DMS 273 (cell line): ENCODE measurements at regions not wholly inside any gene's neighbourhood (a gene's known extent, or its start where the extent isn't known, plus 50 kb on each side); places are given as distances from the start of the nearest gene placed in this dataset.
A peak's percentile ranks its signal among the peaks of the same experiment; 100 is the strongest.
"Not testable (repeated sequence)": the region's sequence is repeated elsewhere in the genome, so short reads cannot be mapped to it uniquely, and the experiment has no call there.

Experiments used
- DNase-seq: peaks from one replicate; lab custom pipeline; 2025; ENCODE audit not compliant: unreplicated experiment; lab: John Stamatoyannopoulos, UW

DNA sequence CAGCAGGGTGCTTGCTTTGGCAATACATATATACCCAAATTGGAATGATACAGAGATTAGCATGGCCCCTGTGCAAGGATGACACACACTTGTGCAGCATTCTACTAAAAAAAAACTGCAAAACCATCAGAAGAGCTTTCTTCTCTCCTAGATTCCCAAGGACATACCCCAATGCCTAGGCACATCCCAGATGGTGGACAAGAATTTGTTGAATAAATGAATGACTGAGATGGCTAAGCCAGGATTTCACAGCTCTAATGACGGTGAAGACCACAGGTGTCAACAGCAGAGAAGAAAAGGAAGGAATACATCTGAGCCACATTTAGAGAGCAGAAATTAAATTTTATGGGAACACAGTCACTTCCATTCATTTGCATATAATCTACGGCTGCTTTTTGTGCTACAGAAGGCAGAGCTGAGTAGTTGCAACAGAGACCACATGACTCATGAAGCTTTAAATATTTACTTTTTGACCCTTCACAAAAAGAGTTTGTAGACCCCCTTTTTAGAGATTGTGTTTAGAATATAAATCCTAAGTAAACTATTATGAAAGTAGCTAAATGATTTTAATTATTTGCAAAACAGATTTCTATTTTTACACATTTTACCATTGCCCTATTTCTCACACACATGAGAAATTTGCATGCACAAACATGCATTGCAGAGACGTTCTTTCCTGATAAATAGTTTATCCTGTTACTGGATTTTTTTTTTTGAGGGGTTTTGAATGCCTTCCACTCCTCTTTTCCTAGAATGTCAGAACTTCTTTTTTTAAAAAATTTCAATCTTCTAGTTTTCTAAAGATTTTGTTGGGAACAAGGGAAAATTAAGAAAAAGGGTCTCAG lies 119.0 kb downstream of the PMAIP1 start:
- DNase-seq: no peak

DNA sequence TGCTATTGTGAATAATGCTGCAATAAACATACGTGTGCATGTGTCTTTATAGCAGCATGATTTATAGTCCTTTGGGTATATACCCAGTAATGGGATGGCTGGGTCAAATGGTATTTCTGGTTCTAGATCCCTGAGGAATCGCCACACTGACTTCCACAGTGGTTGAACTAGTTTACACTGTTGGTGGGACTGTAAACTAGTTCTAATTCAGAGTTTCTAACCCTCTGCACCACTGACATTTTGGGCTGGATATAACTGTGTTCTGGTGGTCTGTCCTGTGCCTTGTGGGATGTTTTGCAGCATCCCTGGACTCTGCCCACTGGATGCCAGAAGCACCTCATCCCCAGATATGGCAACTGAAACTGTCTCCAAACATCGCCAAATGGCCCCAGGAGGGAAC lies 118.3 kb downstream of the PMAIP1 start:
- DNase-seq: peak; percentile 61

DNA sequence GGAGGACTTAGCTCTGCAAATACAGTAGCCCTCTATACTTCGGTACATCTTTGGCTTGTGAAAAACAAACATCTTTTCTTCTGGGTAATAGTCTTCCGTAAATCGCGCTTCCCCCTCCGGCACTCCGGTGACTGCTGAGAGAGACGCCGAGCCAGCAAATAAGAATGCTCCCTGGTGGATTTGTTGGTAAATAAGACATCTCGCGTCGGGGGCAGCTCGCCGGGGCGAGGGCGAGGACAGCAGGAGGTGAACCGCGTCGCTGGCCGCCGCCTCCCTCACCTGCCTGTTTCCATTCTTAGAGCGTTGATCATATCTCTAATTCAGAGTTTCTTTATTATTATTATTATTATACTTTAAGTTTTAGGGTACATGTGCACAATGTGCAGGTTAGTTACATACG lies 117.6 kb downstream of the PMAIP1 start:
- DNase-seq: no peak

- DNase-seq: not testable (repeated sequence)
Observed at GRCh38 chr18:60015826-60016225, 116.0 kb downstream of the PMAIP1 start.

DNA sequence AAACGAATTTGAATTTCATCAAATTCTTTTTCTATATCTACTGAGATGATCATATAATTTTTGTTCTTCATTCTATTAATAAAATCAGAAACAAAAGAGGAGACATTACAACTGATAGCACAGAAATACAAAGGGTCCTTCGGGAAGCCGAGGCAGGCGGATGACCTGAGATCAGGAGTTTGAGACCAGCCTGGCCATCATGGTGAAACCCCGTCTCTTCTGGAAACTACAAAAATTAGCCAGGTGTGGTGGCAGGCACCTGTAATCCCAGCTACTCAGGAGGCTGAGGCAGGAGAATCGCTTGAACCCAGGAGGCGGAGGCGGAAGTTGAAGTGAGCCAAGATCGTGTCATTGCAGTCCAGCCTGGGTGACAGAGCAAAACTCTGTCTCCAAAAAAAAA lies 113.4 kb downstream of the PMAIP1 start:
- not testable (repeated sequence) for DNase-seq

GRCh38 chr18:60010984-60011383 lies 111.2 kb downstream of the PMAIP1 start:
- DNase-seq: no peak

DNA sequence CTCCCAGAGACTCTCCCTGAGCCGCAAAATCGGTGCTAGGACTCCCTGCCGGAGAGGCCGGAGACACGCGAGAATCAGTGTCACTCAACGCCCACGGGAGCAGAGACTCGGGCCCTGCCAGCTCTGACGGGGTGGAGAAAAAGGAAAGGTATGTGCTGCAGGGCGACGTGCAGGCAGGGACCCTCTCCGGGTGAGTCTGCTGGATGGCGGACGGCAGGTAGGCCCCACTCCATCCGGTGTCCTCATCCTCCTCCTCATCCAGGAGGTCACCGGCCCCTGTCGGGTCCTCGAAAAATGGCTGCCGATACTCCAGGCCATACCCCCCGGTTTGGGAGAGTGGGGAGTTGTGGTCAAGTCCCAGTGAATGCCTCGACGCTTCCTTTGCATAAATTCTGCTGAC lies 110.7 kb downstream of the PMAIP1 start:
- no peak for DNase-seq

DNA sequence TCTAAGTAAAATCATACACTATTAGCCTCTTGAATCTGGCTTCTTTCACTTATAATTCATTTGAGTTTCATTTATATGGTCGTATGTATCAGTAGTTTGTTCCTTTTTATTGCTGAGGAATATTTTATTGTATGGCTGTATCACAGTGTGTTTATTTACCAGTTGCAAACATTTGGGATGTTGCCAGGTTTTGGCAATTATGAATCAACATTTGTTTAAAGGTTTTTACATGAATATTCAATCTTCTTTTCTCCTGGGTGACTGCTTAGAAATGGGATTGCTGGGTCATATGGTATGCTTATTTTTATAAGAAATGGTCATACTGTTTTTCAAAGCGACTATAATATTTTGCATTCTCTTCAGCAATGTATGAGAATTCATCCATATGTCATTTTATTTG lies 107.9 kb downstream of the PMAIP1 start:
- no peak for DNase-seq

DNA sequence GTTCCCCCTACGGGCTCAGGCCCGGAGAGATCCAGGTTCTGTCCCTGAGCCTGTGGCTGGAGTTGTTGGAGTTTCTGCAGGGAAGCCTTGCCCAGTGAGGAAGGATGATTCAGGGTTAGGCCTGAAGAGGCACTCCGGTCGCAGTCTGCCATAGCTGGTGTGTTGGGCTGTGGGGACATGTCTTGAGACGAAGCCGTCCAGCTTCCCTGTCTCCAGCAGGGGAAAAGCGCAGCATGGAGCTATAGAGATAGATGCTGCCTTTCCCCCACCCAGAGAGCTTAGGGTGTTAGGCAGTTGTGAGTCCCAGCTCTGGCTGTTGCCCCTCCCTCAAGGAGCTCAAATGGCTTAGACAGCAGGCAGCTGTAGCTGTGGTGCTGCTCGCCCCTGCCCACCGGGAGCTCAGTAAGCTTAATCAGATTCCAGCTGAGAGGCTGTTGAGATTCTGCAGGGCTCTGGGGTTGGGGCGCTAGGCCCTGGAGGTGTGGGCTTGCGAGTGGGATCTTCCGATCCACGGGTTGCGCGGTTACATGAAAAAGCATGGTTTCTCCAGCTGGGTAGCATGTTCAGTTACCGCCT lies 103.9 kb downstream of the PMAIP1 start:
- DNase-seq: no peak

- DNase-seq: peak; percentile 80
Observed at GRCh38 chr18:59996370-59996966, 96.7 kb downstream of the PMAIP1 start.

DNA sequence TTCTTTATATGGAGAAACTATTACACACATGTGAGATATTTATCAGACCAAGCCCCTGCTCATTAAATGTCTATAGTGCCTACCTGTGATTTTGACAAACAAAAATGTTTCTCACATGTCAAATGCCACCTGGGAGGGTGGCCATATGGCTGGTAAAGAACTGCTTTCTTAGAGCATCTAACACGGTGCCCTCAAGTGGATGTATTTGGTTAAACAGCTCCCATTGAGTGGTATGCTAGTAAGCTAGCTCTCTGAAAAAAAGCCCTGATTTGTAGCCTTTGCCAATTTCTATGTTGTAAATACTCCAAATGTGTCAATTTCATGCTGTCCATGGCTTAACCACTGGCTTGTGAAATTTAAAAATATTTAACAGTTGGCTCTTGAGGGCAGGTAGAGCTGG lies 94.6 kb downstream of the PMAIP1 start:
- peak; percentile 76 for DNase-seq

DNA sequence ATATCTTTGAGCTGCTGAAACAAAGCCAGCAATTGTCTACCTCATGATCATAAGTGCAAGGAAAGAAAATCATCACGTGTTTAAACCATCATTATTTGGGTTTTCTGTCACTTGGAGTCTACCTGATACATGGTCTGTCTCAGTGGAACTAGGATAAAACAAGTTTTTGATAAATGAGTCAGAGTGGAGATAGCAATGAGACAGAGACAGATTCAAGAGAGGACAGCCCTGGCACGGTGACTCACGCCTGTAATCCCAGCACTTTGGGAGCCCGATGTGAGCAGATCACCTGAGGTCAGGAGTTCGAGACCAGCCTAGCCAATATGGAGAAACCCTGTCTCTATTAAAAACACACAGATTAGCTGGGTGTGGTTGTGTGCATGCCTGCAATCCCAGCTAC lies 93.8 kb downstream of the PMAIP1 start:
- no peak for DNase-seq

- DNase-seq: no peak
Observed at GRCh38 chr18:59990121-59990823, 90.5 kb downstream of the PMAIP1 start.

- peak; percentile 71 for DNase-seq
Observed at GRCh38 chr18:59988098-59988706, 88.4 kb downstream of the PMAIP1 start.

- no peak for DNase-seq
Observed at GRCh38 chr18:59987102-59987501, 87.3 kb downstream of the PMAIP1 start.

GRCh38 chr18:59986139-59986538 lies 86.3 kb downstream of the PMAIP1 start:
- DNase-seq: peak; percentile 19

- no peak for DNase-seq
Observed at GRCh38 chr18:59985289-59985688, 85.5 kb downstream of the PMAIP1 start.

DNA sequence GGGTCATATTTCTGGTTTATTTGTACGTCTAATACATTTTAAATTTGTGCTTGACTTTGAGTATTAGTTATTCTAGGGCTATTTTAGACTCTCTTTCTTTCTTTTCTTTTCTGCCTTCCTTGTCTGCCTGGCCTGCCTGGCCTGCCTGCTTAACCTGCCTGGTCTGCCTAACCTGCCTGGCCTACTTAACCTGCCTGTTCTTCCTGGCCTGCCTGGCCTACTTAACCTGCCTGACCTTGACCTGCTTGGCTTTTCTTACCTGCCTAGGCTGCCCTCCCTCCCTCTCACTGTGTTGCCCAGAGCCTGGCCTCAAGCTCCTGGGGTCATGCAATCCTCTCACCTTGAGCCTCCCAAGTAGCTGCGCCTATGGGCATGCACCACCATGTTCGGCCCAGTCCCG lies 83.7 kb downstream of the PMAIP1 start:
- no peak for DNase-seq

DNA sequence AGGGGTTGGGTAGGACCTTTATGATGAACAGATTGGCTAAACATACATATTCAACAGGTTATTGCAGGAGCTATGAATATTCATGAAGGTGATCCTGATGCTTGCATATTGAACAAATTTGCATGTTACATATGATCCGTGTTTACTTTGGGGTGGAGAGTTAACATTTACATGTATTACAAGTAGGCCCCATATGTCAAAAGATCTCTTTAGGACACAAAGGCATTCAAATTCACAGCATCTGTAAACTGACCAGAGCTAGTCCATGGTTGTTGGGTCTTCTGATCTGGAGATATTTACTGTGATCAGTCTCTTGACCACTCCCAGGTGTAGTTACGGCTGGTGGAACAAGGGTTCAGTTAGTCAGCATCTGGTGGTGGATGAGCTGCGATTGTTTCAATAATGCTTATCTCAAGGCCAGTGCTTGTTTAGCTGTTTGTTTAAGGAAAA lies 80.4 kb downstream of the PMAIP1 start:
- DNase-seq: peak; percentile 89

- DNase-seq: no peak
Observed at GRCh38 chr18:59971871-59972428, 72.2 kb downstream of the PMAIP1 start.

GRCh38 chr18:59971144-59971543 lies 71.3 kb downstream of the PMAIP1 start:
- not testable (repeated sequence) for DNase-seq
